ENCODE measurements at regions not wholly inside any gene's neighbourhood (a gene's known extent, or its start where the extent isn't known, plus 50 kb on each side); places are given as distances from the start of the nearest gene placed in this dataset.
"Not testable (repeated sequence)": the region's sequence is repeated elsewhere in the genome, so short reads cannot be mapped to it uniquely, and the experiment has no call there.

DNA sequence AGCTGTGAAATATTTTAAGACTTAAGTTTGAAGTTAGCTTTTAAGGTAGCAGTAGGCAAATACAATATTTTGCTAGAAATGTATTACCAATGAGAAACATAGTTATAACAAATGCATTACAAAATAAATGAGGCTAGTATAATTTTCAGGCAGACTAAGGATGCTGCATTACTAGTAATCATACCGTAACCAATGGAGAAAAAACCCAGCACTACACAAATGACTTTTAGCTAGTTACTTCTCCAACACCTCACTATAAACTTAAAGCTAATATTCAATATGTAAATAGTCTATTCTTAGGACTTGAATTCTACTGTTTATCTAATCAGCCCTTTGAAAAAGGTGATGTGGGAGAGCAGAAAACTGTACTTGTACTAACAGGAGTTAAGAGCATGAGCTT lies 285.3 kb upstream of the KLF14 start:
- ATAC-seq (no peak), DNase-seq (no peak)

DNA sequence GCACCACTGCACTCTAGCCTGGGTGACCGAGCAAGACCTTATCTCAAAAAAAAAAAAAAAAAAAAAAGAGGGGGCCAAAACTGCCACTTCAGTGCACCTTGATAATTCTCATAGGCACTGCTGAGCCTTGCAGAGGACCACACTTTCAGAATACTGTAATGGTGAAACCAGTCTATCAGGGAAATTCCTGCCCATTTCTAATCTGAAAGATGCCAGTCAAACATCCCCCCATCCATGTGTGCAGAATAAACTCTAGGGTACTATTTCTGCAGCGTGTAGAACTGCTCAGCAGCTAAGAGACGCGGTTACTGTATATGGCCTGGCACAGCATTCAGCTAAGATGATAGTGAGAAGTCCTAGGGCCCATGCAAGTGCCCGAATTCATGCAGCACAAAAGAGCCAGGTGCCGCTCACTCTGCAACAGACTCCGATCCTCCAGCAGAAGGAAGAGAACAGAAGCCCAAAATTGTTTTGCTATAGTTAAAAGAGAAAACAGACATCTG lies 286.8 kb upstream of the KLF14 start:
- DNase-seq (no peak), ATAC-seq (peak; percentile 45)

- DNase-seq (no peak), ATAC-seq (peak; percentile 53)
Measured at GRCh38 chr7:131021460-131021859, 287.5 kb upstream of the KLF14 start.

DNA sequence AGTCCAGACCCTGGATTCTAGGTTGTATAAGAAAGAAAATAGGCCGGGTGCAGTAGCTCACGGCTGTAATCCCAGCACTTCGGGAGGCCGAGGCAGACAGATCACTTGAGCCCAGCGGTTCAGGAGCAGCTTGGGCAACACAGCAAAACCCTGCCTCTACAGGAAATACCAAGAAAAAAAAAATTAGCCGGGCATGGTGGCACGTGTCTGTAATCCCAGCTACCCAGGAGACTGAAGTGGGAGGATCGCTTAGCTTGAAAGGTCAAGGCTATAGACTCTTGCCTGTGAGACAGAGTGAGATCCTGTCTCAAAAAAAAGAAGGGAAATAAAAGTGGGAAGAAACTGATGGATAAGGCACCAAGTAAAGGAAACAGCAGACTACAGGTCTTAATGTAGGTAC lies 287.9 kb upstream of the KLF14 start:
- ATAC-seq (no peak), DNase-seq (no peak)

DNA sequence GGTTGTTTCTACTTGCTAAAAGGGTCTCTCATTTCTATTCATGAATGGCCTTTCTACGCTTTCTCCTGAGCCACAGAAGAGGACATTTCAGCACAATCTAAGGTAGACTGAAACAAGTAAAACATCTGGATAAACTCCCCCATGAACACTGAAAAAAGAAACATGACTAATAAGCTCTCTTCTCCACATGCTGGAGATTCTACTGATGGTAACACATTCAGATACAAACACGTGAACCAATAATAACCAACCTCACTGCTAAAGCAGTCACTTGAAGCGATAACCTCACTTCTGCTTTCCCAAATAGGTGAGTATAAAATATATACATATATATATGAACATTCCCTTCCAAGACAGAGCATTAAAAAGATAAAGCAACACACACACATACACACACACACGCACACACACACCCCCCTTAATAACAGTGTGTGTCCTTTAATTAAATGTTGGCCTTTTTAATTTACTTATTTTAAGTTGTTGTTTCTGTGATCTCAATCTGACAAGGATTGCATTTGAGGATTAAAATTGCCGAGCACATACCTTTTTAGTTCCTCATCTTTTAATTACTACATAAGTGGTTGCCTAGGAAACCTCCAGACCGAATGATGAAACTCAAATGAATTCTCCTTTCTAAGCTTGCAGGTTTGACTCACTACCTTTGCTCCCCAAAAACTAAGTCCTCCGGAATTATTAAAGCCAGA lies 292.4 kb upstream of the KLF14 start:
- DNase-seq: no peak
- peak; percentile 32 for ATAC-seq

GRCh38 chr7:131027287-131027773 lies 293.3 kb upstream of the KLF14 start:
- ATAC-seq: no peak
- DNase-seq: peak; percentile 59

DNA sequence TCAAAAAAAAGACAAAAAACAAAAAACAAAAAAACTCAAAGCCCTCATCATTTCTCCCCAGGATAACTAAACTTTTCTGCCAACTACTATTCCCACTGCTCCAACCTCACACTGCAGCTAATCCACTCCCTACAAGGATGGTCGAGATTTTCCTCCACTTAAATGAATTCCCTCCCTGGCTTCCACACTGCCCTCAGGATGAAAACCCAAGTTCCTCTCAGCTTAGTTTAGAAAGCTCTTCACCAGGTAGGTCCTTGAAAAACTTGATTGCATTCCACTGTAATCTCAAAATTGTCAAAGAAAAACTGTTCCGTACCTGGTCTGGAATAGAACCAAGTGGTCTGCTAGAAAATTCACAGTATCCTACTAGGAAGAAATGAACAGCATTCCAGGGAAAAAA lies 294.3 kb upstream of the KLF14 start:
- DNase-seq: no peak
- ATAC-seq: no peak

DNA sequence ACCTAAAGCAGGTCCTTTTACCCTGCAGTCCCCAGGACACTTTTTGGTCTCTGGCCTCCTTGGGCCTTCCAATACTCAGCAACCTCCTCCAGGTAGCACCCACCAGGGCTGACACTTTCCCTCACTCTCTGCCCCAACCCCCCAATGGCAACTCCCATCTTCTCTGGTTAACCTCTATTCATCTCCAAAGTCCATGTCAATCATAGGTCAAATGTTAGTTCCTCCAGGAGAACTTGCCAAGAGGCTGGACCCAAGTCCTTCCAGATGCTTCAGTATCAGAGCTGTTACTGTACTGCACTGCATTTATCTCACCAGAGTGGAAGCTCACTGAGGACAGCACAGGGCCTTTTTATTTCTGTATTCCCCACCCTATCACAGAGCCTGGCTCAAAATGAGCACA lies 295.0 kb upstream of the KLF14 start:
- DNase-seq (no peak), ATAC-seq (no peak)

GRCh38 chr7:131031099-131031868 lies 296.4 kb upstream of the MKLN1 start:
- peak; percentile 92 for ATAC-seq
- DNase-seq: no peak

GRCh38 chr7:131032786-131033185 lies 294.9 kb upstream of the MKLN1 start:
- no peak for ATAC-seq

DNA sequence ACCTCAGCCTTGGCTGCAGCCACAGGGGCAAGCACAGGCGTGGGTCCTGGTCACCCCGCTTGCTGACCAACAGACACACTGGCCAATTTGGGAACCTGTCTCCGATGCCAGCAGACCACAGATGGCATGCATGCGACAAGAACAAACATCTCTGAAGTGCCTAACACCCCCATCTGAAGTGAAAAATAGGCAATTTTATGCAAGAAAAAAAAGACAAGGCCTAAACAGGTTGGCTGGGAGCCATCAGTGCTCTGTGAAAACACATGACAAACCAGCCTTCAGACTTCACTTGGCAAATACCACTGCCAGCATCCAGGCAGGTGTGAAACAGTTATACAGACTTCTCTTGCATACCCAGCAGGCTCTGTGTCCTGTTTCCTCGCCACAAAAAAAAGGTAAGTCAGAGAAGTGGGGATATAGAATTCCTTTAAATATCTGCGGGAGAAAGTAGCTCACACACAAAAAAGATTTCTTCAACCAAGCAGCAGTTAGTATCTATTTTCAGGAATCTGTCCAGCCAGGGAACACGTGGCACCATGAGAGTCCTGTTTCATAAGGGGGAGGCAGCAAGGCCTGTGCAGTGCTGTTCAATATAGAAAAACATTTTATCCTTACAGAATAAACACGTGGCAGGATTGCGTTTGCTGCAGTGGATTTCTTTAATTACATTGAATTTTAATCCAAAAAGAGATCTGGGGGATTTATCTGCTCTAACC lies 293.4 kb upstream of the MKLN1 start:
- no peak for DNase-seq
- no peak for ATAC-seq

More at GRCh38 chr7:131032786-131033185, 294.9 kb upstream of the MKLN1 start:
- DNase-seq: no peak

DNA sequence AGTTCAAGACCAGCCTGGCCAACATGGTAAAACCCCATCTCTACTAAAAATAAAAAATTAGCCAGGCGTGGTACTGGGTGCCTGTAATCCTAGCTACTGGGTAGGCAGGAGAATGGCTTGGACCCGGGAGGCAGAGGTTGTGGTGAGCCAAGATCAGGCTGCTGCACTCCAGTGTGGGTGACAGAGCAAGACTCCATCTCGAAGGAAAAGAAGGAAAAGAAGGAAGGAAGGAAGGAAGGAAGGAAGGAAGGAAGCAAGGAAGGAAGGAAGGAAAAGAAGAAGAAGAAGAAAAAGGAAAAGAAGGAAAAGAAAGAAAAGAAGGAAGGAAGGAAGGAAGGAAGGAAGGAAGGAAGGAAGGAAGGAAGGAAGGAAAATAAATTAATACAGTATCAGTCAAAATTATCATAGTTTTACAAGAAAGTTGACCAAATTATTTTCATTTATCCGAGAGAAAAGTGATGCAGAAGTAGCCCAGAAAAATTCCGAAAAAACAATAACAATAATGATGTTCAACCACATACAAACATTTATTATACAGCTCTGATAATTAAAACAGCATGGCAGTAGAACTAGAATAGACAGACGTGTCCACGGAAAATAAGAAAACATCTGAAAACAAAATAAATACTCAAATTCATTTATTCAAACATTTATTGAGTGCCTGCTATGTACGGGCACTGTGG lies 292.4 kb upstream of the MKLN1 start:
- ATAC-seq (no peak), DNase-seq (no peak)

- DNase-seq (no peak), ATAC-seq (peak; percentile 35)
Measured at GRCh38 chr7:131038153-131038552, 289.5 kb upstream of the MKLN1 start.

- DNase-seq (no peak), ATAC-seq (no peak)
Measured at GRCh38 chr7:131039355-131039762, 288.3 kb upstream of the MKLN1 start.

DNA sequence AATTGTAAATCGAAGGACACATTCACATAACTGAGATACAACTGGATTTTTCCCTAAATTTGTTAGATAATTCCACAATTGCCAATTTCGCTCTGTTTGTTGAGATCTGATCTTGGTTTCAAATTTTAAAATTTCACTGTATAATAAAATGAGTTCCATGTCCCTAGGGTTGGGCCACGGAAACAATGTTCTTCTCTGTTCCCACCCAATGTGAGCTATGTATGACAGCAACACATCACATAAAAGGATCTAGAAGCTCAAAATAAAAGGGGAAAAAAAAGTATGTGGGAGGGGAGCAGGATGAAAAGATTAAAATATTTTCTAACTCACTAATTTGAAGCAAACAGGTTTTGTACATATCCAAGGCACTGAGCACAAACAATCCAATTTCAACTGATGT lies 287.8 kb upstream of the MKLN1 start:
- ATAC-seq: no peak

DNA sequence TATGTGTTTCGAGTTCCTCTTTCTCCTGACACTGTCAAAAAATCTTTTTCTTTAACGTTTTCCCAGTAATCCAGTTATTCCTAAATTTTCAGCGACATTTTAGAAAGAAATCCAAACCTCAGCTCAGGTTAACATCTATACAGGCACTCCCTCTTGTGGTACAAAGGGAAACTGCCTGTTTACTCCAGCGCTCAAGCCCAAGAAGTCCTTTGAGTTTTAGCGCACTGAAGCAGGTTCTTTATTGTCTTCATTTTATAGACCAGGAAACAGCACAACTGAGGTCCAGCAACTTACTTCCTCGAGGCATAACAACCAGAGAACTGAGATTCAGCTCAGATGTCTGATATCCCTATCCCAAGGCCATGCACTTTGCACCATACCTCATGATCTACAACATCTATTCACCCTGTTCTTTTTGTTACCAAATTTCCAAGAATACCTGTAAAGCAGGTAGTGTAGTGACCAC lies 287.2 kb upstream of the MKLN1 start:
- ATAC-seq: peak; percentile 57
- peak; percentile 61 for DNase-seq

More for the DNA sequence above, 287.8 kb upstream of the MKLN1 start:
- no peak for DNase-seq

DNA sequence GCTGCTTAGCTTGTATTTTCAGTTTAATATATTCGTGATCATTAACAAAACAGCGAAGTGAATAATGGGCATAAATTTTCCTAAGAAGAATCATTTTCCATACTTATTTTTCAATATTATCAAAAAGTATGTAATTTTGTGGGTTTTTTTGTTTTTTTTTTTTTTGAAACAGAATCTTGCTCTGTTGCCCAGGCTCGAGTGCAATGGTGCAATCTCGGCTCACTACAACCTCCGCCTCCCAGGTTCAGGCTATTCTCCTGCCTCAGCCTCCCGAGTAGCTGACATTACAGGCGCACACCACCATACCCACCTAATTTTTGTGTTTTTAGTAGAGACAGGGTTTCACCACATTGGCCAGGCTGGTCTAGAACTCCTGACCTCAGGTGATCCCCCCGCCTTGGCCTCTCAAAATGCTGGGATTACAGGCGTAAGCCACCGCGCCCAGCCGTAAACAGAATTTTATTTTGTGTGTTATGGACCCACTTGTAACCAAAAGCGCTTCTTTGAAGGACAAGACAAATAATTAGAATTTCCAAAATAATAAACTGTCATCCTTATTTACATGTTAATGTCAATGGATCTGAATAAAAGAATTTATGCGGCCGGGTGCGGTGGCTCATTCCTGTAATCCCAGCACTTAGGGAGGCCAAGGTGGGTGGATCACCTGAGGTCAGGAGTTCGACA lies 286.5 kb upstream of the MKLN1 start:
- ATAC-seq, DNase-seq: not testable (repeated sequence)

GRCh38 chr7:131042269-131043160 lies 285.2 kb upstream of the MKLN1 start:
- no peak for DNase-seq
- ATAC-seq: no peak

- ATAC-seq: no peak
- DNase-seq: no peak
Measured at GRCh38 chr7:131045526-131045925, 282.1 kb upstream of the MKLN1 start.

GRCh38 chr7:131046246-131046645 lies 281.4 kb upstream of the MKLN1 start:
- ATAC-seq (no peak), DNase-seq (no peak)

Measured in stimulated activated naive CD8-positive, alpha-beta T cell treated with anti-CD3 and anti-CD28 coated beads, Interleukin-15, Interleukin-2, amounts not matched to agents 100 U/mL and 50 U/mL, for 24 hours (primary cell).